NCI-H2171 (cell line): ENCODE measurements at regions not wholly inside any gene's neighbourhood (a gene's known extent, or its start where the extent isn't known, plus 50 kb on each side); places are given as distances from the start of the nearest gene placed in this dataset.
"Not testable (repeated sequence)": the region's sequence is repeated elsewhere in the genome, so short reads cannot be mapped to it uniquely, and the experiment has no call there.

ENCODE experiments used
- DNase-seq: peaks from one replicate; lab custom pipeline; 2025; lab: John Stamatoyannopoulos, UW

DNA sequence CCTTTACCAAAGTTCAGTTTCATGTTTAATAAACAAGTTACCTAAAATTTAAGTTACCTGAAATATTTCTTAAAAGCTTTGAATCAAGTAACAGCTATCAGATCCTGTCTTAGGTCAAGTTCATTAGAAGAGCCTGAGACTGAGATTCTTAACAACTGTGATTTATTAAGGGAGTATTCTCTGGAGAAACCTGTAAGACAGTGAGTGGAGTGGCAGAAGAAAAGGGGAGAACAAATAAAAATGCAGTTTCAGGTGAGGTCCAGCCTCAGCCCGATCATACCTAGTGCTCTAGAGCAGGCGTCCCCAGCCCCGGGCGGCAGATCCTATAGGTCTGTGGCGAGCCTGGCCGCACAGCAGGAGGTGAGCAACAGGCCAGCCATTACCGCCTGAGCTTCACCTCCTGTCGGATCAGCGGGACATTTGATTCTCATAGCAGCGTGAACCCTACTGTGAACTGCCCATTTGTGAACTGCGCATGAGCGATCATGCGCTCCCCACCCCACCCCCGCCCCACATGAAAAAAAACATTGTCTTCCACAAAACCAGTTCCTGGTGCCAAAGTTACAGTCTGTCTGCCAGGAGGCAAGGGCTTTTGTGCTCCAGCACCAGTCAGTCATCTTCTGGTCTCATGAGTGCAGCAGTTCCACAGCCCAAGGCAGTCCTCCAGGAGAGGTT, 59.2 kb upstream of the ADGRB3 start:
- DNase-seq = peak; percentile 25

DNA sequence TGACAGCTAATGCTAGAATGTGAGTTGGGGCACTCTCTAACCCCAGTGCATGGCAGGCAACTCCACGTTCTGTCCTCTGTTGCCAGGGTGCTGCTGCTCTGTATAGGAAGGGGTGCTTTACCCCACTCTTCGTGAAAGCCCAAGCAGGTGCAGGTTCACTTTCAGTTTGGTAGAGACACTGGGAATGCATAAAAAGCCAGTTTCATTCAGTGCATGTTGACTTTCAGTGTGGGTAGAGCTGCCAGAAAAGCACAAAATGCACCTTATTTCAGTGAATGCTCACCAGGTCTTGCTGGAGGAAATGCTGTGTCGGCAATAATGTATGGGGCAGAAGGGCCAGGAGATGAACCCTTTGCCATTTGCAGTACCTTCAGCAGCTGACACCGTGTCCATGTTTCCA, 62.1 kb upstream of the ADGRB3 start:
- DNase-seq = no peak

DNA sequence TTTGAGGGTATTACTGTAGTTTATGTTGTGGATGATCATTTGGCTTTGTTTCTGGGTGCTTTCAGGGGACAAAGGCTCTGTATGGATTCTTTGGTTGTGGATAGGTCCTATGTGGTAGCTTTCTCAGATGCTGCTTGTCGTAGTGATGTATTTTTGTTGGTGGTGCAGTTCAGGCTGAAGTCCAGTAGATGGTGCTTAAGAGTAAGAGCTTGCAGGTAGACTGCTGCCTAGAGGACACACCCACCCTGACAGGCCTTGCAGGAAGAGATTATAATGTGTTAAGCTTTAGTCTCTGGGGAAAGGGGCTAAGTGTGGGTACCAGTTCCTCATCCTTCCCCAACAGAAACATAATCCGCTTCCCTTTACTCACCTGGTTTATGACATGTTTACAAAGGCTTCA, 62.6 kb upstream of the ADGRB3 start:
- peak; percentile 41 for DNase-seq

DNA sequence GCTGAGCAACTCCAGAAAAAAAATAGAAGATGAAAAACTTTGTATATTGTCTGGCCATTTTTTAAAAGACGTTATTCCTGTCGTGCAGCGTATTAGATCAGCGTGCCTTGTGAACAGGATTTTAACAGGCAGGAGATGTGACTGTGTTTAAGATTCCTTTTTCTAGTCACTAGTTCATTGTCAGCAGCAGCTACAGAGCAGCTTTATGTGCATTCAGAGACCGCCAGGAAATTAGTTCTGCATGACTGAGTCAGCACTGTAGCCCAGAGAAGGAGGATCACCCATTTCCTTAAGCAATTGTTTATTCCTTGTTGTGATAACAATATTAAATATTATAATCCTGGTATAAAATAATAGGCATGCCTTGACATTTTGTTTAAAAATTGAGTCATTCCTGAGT, 75.4 kb upstream of the ADGRB3 start:
- DNase-seq = peak; percentile 53

DNA sequence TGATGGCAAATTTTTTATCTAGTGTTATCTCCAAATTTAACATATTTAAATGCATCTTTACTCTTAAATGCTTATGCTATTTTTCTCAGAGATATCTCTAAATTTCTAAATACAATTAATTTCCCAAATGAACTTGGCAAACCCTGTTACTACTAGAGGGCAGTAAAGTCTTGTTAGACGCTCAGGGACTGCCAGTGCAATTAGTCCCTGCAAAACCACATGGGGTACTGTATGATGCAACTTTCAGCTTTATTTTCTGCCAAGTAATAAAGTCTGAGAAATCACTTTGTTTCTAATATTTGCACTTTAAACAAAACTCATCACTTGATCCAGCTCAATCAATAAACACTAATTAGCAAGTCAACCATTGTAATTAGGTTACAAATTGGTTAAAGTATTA, 76.0 kb upstream of the ADGRB3 start:
- peak; percentile 5 for DNase-seq

DNA sequence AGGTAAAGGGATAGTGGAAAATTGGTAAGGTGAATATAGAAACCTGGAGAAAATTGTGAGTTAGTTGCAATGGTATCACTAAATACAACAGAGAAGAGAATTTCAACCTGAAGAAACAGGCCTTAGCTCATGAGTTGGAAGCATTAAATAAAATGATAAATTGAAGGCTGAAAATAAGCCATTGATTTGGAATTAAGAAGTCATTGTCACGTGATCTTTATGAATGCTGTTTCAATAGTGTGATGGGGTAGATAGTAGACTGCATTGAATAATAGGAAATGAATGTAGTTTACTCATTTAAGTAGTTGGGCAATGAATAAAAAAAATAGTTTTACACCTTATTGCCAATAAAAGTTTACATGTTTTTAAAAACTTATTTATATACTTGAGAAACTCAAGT, 88.5 kb upstream of the ADGRB3 start:
- no peak for DNase-seq

DNA sequence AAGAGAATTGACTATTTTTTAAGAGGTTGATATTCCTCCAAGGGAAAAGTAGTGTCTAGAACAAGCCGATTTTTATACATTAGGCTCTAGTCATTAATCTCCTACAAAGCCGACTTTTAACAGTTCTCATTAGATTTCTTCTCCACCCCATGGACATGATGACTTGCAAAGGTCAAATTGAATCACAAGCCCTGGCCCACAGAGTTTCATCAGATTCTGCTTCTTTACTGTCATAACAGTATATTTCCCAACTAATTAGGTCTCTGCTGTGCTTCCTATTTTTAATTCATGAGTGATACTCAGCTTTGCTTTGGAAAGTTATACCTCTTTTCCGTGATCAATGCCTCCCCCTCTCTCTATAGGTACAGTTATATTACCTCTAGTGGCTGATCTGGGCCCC, 90.6 kb upstream of the ADGRB3 start:
- DNase-seq = no peak

DNA sequence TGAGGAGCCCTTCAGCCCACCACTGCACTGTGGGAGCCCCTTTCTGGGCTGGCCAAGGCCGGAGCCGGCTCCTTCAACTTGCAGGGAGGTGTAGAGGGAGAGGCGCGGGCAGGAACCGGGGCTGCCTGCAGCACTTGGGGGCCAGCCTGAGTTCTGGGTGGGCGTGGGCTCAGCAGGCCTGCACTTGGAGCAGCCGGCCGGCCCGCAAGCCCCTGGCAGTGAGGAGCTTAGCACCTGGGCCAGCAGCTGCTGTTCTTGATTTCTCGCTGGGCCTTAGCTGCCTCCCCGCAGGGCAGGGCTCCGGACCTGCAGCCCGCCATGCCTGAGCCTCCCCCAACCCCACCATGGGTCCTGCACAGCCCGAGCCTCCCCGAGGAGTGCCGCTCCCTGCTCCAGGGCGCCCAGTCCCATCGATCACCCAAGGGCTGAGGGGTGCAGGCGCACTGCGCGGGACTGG, 101.7 kb upstream of the ADGRB3 start:
- no peak for DNase-seq

DNA sequence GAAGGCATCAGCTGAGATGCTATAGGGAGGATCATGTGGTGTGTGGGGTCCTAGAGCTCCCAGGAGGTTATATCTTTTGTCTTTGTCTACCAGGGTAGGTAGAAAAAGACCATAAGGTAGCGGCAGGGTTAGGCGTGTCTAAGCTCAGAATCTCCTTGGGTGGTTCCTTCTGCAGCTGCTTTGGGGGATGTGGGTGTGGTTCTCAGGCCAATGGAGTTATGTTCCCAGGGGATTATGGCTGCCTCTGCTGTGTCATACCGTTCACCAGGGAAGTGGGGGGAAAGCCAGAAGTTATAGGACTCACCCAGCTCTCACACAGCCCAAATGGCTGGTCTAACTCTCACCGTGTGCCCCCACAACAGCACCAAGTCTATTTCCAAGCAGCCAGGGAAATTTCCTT, 107.4 kb upstream of the ADGRB3 start:
- DNase-seq = peak; percentile 50

DNA sequence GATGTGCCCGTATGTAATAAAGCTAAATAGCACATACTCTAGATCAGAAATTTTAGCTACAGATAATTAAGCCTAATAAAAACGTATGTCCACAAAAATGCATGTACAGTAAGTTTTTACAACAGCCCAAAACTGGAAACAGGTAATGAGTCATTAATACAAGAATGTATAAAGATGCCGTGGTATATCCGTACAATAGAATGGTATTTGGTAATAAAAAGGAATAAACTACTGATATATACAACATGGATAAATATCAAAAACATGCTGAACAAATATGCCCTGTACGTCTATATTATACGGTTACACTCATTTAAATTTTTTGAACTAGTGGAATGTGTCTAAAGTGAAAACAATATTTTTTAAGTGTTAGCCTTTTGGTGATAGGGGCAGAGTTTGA, 128.2 kb upstream of the ADGRB3 start:
- no peak for DNase-seq

DNA sequence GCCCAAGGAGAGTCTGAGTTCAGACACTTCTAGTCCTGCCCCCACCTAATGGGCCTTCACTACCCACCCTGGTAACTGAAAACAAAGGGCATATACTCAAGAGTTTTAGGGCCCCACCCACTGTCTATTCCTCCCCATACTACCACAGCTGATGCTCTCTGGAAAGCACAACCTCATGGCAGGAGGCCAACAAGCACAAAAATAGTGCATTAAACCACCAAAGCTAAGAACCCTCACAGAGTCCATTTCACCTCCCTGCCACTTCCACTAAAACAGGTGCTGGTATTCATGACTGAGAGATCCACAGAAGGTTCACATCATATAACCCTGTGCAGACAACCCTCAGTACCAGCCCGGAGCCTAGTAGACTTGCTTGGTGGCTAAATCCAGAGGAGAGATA, 132.1 kb upstream of the ADGRB3 start:
- no peak for DNase-seq

DNA sequence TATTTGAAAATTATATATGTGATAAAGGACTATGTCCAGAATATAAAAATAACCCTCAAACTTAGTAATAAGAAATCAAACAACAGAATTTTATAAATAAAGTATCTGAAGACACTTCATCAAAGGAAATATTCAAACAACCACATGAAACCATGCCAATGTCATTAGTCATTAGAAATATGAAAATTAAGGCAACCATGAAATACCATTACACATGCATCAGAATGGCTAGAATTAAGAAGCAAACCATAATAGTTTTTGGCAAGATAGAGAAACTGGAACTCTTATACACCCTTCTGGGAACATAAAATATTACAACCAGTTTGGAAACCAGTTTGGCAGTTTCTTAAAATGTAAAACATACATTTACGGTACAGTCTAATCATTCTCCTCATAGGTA, 137.2 kb upstream of the ADGRB3 start:
- no peak for DNase-seq

DNA sequence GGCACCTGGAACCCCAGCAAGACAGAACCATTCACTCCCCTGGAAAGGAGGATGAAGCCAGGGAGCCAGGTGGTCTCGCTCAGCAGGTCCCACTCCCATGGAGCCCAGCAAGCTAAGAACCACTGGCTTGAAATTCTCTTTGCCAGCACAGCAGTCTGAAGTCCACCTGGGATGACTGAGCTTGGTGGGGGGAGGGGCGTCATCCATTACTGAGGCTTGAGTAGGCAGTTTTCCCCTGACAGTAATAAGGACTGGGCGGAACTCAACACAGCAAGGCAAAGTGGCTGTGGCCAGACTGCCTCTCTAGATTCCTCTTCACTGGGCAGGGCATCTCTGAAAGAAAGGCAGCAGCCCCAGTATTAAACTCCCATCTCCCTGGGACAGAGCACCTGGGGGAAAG, 140.2 kb upstream of the ADGRB3 start:
- not testable (repeated sequence) for DNase-seq

DNA sequence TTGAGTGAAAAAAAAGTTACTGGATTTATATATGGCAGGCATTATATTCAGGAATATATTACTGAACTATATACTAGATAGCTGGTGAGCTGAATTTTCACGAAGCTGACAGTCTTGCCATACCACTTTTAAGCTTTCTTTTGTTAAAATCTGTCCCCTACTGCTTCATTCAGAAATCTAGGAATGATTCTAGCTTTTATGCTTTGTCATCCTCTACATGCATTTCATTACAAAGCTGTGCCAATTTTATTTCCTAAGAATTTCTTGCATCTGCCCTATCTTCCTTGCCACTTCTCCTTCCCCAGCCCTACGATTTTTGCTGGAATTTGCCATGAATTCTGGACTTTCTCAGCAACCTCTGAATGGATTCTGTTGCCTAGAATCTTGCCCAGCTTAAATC, 158.5 kb upstream of the ADGRB3 start:
- DNase-seq = no peak

DNA sequence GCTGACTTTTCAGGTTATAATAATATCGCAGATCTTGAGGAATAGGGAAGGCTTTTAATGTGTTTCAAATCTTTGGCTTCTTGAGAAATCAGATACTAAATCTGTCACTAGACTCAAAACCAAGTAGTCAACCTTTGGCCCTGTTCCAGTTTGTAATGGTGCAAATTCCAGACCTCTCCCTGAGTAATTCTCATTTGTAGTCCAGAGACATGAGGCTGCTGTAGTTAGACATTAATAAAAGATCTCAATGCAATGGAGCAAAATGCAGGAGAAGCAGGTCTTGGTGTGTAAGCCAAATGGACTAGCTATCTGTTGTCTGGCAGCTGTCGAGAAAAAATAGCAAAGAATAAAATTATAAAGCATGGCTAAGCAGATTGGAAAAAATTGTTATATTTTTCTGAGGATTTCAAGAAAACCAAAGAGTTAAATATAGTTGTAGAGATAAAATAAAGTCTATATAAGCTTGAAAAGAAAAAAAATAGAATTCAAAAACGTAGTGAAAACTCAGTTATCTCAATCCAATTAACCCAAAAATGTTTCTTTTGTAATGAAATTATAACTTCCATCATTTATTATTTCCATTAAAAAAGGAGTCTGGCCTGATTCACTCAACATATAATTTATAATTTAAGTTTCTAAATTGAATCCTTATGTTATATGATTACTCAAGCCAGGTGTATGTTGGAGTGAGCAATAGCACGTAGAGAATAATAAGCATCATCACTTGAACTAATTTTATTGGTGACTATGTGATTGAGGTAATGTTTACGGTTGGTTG, 161.5 kb upstream of the ADGRB3 start:
- DNase-seq = no peak

DNA sequence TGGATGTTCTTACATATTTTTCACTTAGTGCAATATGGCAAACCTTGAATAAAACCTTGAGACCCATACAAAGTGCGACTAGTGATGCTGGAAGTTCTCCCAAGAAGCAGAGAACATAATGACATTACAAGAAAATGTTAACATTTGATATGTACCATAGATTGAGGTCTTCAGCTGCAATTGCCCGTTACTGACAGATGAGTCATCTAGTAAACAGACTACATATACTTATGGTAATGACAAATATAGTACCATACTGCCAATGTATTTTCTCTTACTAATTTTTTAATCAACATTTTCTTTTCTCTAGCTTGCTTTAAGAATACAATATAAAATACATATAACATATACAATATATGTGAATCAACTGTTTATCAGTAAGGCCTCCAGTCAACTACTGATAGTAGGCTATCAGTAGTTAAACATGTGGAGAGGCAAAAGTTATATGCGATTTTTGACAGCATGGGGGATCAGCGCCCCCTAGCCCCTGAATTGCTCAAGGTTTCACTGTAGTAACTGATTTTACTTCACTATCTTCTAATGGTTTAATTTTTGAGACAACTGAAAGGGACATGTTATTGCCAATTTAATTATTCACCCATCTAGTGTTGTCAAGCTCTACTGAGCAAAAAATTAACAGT, 166.7 kb upstream of the ADGRB3 start:
- no peak for DNase-seq

DNA sequence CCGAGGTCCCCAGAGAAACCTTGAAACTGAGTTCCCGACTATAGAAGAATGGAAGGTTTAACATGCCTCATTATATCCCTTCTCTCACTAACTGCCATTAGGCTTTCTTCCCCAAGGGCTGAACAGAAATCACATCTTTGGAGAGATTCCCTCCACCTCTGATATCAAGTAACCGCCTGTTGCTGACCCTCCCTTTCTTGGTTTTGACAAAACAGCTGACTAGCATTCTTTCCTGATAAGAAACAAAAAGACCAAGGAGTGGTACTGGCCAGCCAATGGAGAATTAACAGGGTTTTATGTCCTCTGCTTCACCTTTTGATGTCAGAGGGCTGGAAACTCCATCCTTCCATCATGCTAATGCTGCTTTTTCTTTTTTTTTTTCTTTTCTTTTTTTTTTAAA, 176.6 kb upstream of the ADGRB3 start:
- DNase-seq = no peak

DNA sequence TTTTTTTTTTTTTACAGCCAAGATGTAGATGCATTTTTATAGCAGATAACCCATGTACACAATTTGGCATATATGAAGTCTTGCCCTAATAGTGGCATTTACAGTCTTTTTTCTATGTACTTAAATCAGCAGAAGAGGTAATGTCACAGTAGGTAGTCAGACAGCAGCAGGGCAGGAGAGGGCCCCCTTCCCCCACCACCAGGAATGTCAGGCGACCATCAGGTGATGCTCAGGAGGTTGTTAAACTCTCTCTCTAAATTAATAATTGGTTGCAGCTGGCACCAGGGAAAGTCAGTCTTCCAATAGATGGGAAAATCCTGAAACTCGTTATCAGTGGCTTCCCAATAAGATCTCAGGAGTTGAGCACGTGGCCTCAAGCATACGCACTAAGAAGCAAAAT, 188.0 kb upstream of the ADGRB3 start:
- no peak for DNase-seq

DNA sequence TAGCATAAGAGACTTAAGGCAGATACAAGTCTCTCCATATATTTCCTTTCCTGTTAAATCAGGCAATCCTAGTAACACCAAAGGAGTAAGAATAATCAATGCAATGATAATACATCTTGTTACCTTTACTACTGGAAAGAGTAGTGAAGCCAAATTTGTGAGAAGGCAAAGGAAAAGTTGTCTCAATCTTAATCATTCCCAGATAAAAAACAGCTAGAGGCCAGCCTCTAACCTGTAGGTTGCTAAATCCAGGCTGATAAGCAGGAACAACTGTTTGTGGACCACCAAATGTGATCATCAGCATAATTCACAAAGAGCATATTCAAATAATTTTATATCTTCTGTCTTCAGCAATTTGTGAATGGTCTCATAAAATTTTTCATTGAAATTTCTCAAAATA, 189.2 kb upstream of the ADGRB3 start:
- DNase-seq = no peak

DNA sequence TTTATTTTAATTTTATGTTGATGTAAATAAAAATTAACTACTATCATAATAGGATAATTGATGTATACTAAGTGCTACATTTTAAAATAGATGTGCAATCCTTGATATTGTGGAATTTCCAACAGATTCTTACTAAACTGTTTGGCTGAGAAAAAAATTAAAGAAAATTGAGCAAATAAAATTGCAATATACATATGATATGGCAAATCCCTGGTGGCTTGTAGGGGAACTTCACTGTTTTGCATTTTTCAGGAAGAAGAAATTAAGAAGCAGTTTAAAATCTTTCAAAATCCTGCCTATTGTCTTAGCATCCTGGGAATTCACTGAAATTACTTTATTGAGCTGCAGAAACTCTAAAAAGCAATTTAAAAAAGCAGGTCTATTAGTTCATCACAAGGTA, 191.4 kb upstream of the ADGRB3 start:
- no peak for DNase-seq

DNA sequence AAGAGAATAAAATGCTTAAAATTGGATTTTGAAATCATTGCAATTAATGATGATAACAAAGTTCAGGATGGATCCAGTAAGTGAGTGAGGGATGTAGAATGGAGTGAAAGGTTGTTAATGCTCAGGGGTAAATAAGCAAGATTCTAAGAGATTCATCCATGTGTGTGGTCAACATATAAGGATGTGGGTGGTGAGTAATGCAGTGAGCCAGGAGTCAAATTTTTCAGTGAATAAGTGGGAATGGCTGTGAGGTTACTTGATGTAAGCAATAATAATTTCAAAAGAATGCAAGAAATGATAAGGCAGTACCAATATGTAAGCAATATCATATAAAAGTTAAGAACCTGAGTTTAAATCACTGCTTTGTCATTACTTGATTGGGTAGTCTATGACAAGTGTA, 207.5 kb upstream of the ADGRB3 start:
- no peak for DNase-seq

DNA sequence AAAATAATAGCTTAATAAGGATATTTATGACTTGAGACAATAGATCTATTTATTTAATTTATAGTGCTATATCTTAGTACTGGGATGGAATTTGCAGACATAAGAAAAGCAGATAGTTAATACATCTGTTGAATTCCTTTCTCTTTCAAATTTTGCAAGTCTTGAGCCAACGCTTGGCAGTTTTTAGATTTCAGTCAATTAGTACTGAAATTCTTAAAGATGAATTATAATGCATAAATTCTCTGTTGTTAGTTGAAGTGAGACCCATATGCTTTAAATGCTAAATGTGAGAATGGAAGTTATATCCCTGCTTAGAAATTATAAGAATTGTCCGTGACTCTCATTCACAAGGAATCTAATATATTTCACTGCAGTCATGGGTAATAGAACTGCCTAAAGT, 225.1 kb upstream of the ADGRB3 start:
- no peak for DNase-seq

DNA sequence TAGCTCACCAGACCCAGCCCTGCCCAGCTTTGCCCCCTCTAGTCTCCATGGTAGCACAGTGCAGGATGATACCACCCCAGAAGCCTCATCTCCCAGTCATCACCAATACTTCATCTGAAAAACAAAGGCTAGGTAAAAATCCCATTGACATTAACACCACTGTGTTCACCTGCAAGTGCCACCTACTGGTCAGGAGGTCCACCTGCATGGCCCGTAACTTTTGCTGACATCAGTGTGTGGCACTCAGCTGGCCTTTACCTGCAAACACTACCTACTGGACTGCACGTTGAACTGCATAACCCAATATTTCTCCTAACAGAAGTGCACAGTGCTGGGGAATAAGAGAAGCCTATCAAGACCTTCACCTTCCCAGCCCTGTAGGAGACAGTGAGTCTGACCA, 234.7 kb upstream of the ADGRB3 start:
- DNase-seq = no peak
